ENCODE measurements at regions not wholly inside any gene's neighbourhood (a gene's known extent, or its start where the extent isn't known, plus 50 kb on each side); places are given as distances from the start of the nearest gene placed in this dataset.
"Not testable (repeated sequence)": the region's sequence is repeated elsewhere in the genome, so short reads cannot be mapped to it uniquely, and the experiment has no call there.

DNA sequence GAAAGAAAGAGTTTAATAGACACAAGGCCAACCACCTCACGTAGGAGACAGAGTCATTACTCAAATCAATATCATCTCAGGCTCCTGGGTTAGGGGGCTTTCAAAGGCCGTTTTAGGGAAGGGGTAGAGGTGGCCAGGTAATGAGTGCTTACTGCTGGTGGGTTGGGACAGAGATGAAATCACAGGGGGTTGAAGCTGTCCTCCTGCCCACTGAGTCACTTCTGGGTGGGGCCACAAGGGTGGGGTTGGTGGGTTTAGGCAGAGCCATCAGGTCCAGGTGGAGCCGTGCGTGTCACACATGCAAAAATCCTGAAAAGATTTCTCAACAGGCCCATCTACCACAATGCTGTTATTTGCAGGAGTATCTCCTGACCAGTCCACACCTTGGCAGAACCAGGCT, 167.0 kb upstream of the EXOC2 start:
- H3K4me1 Mint-ChIP-seq (ENCODE audit: low read depth), result no peaks in the 10 kb centered on the region
- no peaks in the 10 kb centered on the region for H3K9me3 Mint-ChIP-seq (ENCODE audit: low read depth)
- H3K36me3 Mint-ChIP-seq (ENCODE audit: low read depth), result no peaks in the 10 kb centered on the region
- DNase-seq (ENCODE audit: low spot score), result no peak
- TF ChIP-seq, protein P1, sequence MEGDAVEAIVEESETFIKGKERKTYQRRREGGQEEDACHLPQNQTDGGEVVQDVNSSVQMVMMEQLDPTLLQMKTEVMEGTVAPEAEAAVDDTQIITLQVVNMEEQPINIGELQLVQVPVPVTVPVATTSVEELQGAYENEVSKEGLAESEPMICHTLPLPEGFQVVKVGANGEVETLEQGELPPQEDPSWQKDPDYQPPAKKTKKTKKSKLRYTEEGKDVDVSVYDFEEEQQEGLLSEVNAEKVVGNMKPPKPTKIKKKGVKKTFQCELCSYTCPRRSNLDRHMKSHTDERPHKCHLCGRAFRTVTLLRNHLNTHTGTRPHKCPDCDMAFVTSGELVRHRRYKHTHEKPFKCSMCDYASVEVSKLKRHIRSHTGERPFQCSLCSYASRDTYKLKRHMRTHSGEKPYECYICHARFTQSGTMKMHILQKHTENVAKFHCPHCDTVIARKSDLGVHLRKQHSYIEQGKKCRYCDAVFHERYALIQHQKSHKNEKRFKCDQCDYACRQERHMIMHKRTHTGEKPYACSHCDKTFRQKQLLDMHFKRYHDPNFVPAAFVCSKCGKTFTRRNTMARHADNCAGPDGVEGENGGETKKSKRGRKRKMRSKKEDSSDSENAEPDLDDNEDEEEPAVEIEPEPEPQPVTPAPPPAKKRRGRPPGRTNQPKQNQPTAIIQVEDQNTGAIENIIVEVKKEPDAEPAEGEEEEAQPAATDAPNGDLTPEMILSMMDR (IDR thresholded peaks at IDR 0.05), result no peak
- peaks cover 14% of the 10 kb centered on the region for H3K27me3 Mint-ChIP-seq (ENCODE audit: low read depth)
- H3K4me3 Mint-ChIP-seq (ENCODE audit: unreplicated experiment), result no peak overlapping the region
- no peak overlapping the region for H3K27ac Mint-ChIP-seq (ENCODE audit: unreplicated experiment)

DNA sequence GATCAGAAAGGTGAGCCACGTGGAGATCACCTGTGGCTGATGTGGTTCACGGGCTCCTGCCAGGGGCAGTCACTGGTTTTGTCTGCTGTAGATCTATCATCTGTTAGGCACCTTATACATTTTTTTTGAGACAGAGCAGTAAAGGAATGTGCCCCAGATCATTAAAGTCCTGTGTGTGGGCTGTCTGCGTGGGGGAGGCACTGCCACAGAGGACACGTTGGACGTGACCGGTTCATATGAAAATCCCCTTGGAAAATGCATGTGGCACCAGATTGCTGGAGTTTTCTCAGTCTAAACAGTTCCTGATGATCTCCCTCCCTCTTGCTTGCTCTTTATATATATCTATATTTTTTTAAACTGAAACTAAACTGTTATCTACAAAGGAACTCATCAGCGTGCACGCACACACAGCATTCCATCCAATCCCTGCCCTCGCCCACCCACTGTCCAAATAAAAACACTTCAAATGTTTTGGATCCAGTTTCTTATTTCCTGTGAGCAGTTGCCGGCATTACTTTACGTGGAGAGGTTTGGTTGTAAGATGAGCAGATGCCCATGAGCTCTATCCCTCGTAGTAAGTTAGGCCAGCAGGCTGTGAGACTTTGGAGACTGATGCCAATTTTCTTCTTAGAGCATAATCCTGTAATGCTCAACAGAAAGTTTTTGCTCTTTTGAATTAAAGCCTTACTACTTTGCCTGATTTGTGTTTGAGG, 161.6 kb upstream of the EXOC2 start:
- H3K27ac Mint-ChIP-seq (ENCODE audit: unreplicated experiment), result no peak overlapping the region
- TF ChIP-seq, protein P1 (IDR thresholded peaks at IDR 0.05), result no peak

DNA sequence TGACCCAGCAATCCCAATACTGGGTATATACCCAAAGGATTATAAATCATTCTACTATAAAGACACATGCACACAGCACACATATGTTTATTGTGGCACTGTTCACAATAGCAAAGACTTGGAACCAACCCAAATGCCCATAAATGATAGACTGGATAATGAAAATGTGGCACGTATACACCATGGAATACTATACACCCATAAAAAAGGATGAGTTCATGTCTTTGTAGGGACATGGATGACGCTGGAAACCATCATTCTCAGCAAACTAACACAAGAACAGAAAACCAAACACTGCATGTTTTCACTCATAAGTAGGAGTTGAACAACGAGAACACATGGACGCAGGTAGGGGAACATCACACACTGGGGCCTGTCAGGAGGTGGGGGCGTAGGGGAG, 159.3 kb upstream of the EXOC2 start:
- not testable (repeated sequence) for H3K27ac Mint-ChIP-seq (ENCODE audit: unreplicated experiment); H3K4me3 Mint-ChIP-seq (ENCODE audit: unreplicated experiment); H3K4me1 Mint-ChIP-seq (ENCODE audit: low read depth); H3K27me3 Mint-ChIP-seq (ENCODE audit: low read depth); H3K9me3 Mint-ChIP-seq (ENCODE audit: low read depth); H3K36me3 Mint-ChIP-seq (ENCODE audit: low read depth); DNase-seq (ENCODE audit: low spot score)

More for the DNA sequence above, 161.6 kb upstream of the EXOC2 start:
- DNase-seq (ENCODE audit: low spot score), result no peak
- H3K27me3 Mint-ChIP-seq (ENCODE audit: low read depth), result peaks cover 18% of the 10 kb centered on the region
- no peak overlapping the region for H3K4me3 Mint-ChIP-seq (ENCODE audit: unreplicated experiment)
- H3K9me3 Mint-ChIP-seq (ENCODE audit: low read depth), result peaks cover 4% of the 10 kb centered on the region
- no peaks in the 10 kb centered on the region for H3K4me1 Mint-ChIP-seq (ENCODE audit: low read depth)
- peaks cover 4% of the 10 kb centered on the region for H3K36me3 Mint-ChIP-seq (ENCODE audit: low read depth)

DNA sequence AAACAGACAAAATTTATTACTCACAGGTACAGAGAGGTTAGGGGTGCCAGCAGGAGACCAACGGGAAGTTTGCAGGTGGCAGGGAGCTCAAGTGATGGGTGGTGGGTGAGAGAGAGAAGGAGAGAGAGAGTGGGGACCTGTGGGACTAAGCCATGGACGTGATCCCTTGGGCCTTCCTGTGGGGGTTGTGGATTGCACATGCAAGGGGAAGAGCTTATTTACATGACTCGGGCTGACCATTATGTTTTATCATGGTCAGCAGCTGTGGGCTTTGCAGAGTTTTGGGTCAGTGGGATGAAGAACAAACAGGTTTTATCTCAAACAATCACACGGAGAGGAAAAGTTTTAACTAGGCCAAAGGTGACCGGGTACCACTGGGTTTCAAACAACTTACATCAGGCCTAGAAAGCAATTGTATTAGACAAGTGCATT, 156.2 kb upstream of the EXOC2 start:
- H3K27ac Mint-ChIP-seq (ENCODE audit: unreplicated experiment), result no peak overlapping the region
- no peak for DNase-seq (ENCODE audit: low spot score)
- H3K4me1 Mint-ChIP-seq (ENCODE audit: low read depth), result no peaks in the 10 kb centered on the region
- peaks cover 4% of the 10 kb centered on the region for H3K9me3 Mint-ChIP-seq (ENCODE audit: low read depth)
- TF ChIP-seq, protein P1 (IDR thresholded peaks at IDR 0.05), result no peak
- H3K36me3 Mint-ChIP-seq (ENCODE audit: low read depth), result peaks cover 4% of the 10 kb centered on the region
- H3K4me3 Mint-ChIP-seq (ENCODE audit: unreplicated experiment), result no peak overlapping the region
- H3K27me3 Mint-ChIP-seq (ENCODE audit: low read depth), result peaks cover 3% of the 10 kb centered on the region

DNA sequence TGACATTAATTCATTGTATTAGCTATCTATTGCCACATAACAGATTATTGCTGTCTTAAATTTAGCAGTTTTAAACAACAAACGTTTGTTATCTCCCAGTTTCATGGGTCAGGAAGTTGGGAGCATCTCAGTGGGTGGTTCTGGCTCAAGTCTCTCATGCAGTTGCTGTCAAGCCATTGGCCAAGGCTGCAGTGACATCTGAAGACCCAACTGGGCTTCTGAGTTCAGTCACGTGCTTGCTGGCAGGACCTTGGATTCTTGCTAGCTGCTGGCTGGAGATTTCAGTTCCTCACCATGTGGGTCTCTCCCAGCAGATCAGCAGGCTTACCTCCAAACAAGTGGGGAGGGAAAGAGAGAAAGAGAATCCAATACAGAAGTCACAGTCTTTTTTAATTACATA, 152.6 kb upstream of the EXOC2 start:
- Mint-ChIP-seq H3K4me3 (ENCODE audit: unreplicated experiment) (no peak overlapping the region), H3K9me3 (ENCODE audit: low read depth) (peaks cover 2% of the 10 kb centered on the region), H3K36me3 (ENCODE audit: low read depth) (peaks cover 4% of the 10 kb centered on the region), H3K27ac (ENCODE audit: unreplicated experiment) (no peak overlapping the region), H3K4me1 (ENCODE audit: low read depth) (peaks cover 11% of the 10 kb centered on the region), H3K27me3 (ENCODE audit: low read depth) (peaks cover 3% of the 10 kb centered on the region)
- TF ChIP-seq, protein P1 (IDR thresholded peaks at IDR 0.05), result no peak
- DNase-seq (ENCODE audit: low spot score), result no peak

DNA sequence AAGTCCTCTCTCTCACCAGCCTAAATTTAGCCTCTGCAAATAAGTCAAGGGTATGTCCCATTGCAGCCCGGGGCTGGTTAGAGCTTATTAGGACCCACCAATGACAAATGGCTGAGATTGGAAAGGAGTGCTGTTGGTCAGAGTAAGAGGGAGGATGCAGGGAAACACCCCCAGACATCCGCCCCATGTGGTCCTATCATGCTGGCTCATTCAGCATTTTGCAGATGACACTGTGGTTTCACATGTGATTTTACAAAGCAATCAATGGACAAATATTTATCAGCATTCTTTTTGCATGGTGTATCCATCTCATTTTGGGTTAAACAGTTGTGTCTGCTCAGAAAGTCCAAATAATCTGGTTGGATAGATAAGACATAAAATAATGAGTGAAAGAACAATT, 152.2 kb upstream of the EXOC2 start:
- H3K36me3 Mint-ChIP-seq (ENCODE audit: low read depth), result peaks cover 1% of the 10 kb centered on the region
- TF ChIP-seq, protein P1 (IDR thresholded peaks at IDR 0.05), result no peak
- no peak overlapping the region for H3K4me3 Mint-ChIP-seq (ENCODE audit: unreplicated experiment)
- H3K9me3 Mint-ChIP-seq (ENCODE audit: low read depth), result peaks cover 6% of the 10 kb centered on the region
- no peak overlapping the region for H3K27ac Mint-ChIP-seq (ENCODE audit: unreplicated experiment)
- no peak for DNase-seq (ENCODE audit: low spot score)
- H3K27me3 Mint-ChIP-seq (ENCODE audit: low read depth), result peaks cover 3% of the 10 kb centered on the region
- peaks cover 11% of the 10 kb centered on the region for H3K4me1 Mint-ChIP-seq (ENCODE audit: low read depth)

Measured in chondrocyte (in vitro differentiated cells).